ENCODE measurements at regions not wholly inside any gene's neighbourhood (a gene's known extent, or its start where the extent isn't known, plus 50 kb on each side); places are given as distances from the start of the nearest gene placed in this dataset.

DNA sequence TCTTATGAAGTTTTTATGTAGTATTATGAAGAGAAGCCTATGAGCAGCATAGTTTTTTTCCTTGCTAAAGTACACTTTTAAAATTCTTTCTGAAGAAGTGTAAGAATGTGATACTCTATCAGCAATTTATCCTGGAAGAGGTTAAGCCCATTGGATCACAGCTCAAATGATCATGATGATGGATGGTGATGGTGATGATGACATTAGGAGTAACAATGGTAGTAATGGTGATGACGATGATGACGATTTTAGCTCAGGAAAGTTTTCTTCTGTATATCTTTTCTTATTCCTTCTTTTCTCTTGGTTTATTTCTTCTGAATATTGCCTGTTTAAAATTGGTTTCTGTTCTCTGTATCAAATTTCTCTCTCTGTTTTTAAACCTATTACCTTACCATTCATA, 262.9 kb upstream of the DUSP10 start:
- no peak for TF ChIP-seq CTCF (IDR thresholded peaks at IDR 0.05)
- Histone ChIP-seq H3K9ac (ENCODE audit: low read depth in 2 of 2, low read length in 2 of 2) (no peak overlapping the region), H3K4me3 (no peak overlapping the region), H3K9me3 (no peaks in the 10 kb centered on the region), H3K27ac (no peak overlapping the region), H3K27me3 (no peaks in the 10 kb centered on the region), H3K4me1 (no peaks in the 10 kb centered on the region), H3K36me3 (no peaks in the 10 kb centered on the region)
- intact Hi-C loops (cut with DNase I): loop anchor here (10.0 kb wide), 1 partner anchor 260 kb away; the partner anchor contains the start of gene DUSP10
- no peak for DNase-seq

- no peaks in the 10 kb centered on the region for H3K4me1 ChIP-seq
- no peak overlapping the region for H3K4me3 ChIP-seq
- H3K9ac ChIP-seq (ENCODE audit: low read depth in 2 of 2, low read length in 2 of 2): no peak overlapping the region
- intact Hi-C loops (cut with DNase I): loop anchor here (10.0 kb wide), 1 partner anchor 259 kb away; the partner anchor contains the start of gene DUSP10
- no peaks in the 10 kb centered on the region for H3K9me3 ChIP-seq
- H3K27me3 ChIP-seq: no peaks in the 10 kb centered on the region
- TF ChIP-seq CTCF (IDR thresholded peaks at IDR 0.05): no peak
- no peak for DNase-seq
- H3K27ac ChIP-seq: no peak overlapping the region
- H3K36me3 ChIP-seq: no peaks in the 10 kb centered on the region
Measured at GRCh38 chr1:222004034-222004433, 262.1 kb upstream of the DUSP10 start.

GRCh38 chr1:222002503-222002902, 260.6 kb upstream of the DUSP10 start:
- Histone ChIP-seq H3K9me3 (no peaks in the 10 kb centered on the region), H3K9ac (ENCODE audit: low read depth in 2 of 2, low read length in 2 of 2) (no peak overlapping the region), H3K27ac (no peak overlapping the region), H3K4me3 (no peak overlapping the region), H3K36me3 (no peaks in the 10 kb centered on the region), H3K4me1 (no peaks in the 10 kb centered on the region), H3K27me3 (no peaks in the 10 kb centered on the region)
- TF ChIP-seq CTCF (IDR thresholded peaks at IDR 0.05): no peak
- no peak for DNase-seq
- intact Hi-C loops (cut with DNase I): loop anchor here (10.0 kb wide), 1 partner anchor 258 kb away; the partner anchor contains the start of gene DUSP10

DNA sequence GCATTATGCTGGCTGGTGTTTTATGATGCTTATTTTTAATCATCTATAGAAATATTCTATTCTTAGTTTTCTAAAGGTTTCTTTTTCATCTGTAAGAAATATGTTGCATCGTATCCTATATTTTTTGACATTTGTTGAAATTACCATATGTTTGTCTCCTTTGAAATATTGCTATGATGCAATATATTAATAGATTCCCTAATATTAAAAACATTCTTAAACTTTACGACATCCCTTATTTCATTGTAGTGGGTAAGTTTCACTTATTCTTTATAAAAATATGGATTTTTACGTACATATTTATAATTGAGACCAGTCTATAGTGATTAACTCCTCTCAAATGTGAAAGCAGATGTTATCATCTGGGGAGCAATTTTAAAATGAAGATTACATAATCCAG, 258.2 kb upstream of the DUSP10 start:
- Histone ChIP-seq H3K9me3 (no peaks in the 10 kb centered on the region), H3K9ac (ENCODE audit: low read depth in 2 of 2, low read length in 2 of 2) (no peak overlapping the region), H3K36me3 (no peaks in the 10 kb centered on the region), H3K4me1 (no peaks in the 10 kb centered on the region), H3K27ac (no peak overlapping the region), H3K4me3 (no peak overlapping the region), H3K27me3 (no peaks in the 10 kb centered on the region)
- intact Hi-C loops (cut with DNase I): loop anchor here (10.0 kb wide), 1 partner anchor 255 kb away; the partner anchor contains the start of gene DUSP10
- DNase-seq: no peak
- TF ChIP-seq CTCF (IDR thresholded peaks at IDR 0.05): no peak

- H3K27me3 ChIP-seq: no peaks in the 10 kb centered on the region
- intact Hi-C loops (cut with DNase I): no loop called here
- H3K9me3 ChIP-seq: no peaks in the 10 kb centered on the region
- no peaks in the 10 kb centered on the region for H3K36me3 ChIP-seq
- no peak overlapping the region for H3K27ac ChIP-seq
- TF ChIP-seq CTCF (IDR thresholded peaks at IDR 0.05): no peak
- no peak overlapping the region for H3K4me3 ChIP-seq
- DNase-seq: no peak
- H3K9ac ChIP-seq (ENCODE audit: low read depth in 2 of 2, low read length in 2 of 2): no peak overlapping the region
- H3K4me1 ChIP-seq: no peaks in the 10 kb centered on the region
Measured at GRCh38 chr1:221998781-221999180, 256.9 kb upstream of the DUSP10 start.
